WERI-Rb-1 (cell line): ENCODE measurements at regions not wholly inside any gene's neighbourhood (a gene's known extent, or its start where the extent isn't known, plus 50 kb on each side); places are given as distances from the start of the nearest gene placed in this dataset.

Experiments
- DNase-seq: peaks from one replicate; pipeline ENCODE4 v3.0.0-alpha.2; 2020
- H3K27ac ChIP-seq: fragments of 250-450 bp; sonication (Bioruptor Pico); 2 replicates; pipeline ENCODE4 v1.5.1; 2020; ENCODE audit warnings: mild to moderate bottlenecking, moderate library complexity
- H3K27me3 ChIP-seq: fragments of 250-450 bp; sonication (Bioruptor Pico); 2 replicates; pipeline ENCODE4 v1.5.1; 2021; ENCODE audit warnings: mild to moderate bottlenecking, low read depth, moderate library complexity; ENCODE audit not compliant: insufficient read depth, severe bottlenecking
- H3K36me3 ChIP-seq: fragments of 250-450 bp; sonication (Bioruptor Pico); 2 replicates; pipeline ENCODE4 v1.5.1; 2020; ENCODE audit warnings: mild to moderate bottlenecking, moderate library complexity
- H3K4me3 ChIP-seq: 2 replicates; pipeline ENCODE4 v1.5.1; 2011; ENCODE audit warnings: low read depth, mild to moderate bottlenecking, control low read depth, low read length
- H3K9me3 ChIP-seq: fragments of 250-450 bp; sonication (Bioruptor Pico); 2 replicates; pipeline ENCODE4 v1.5.1; 2021; ENCODE audit warnings: mild to moderate bottlenecking, moderate library complexity; ENCODE audit not compliant: severe bottlenecking
- CTCF ChIP-seq: IDR thresholded peaks from 2 replicates; pipeline ENCODE4 v1.5.1; 2011; ENCODE audit warnings: low read depth, mild to moderate bottlenecking, control low read depth, inconsistent platforms, low read length

DNA sequence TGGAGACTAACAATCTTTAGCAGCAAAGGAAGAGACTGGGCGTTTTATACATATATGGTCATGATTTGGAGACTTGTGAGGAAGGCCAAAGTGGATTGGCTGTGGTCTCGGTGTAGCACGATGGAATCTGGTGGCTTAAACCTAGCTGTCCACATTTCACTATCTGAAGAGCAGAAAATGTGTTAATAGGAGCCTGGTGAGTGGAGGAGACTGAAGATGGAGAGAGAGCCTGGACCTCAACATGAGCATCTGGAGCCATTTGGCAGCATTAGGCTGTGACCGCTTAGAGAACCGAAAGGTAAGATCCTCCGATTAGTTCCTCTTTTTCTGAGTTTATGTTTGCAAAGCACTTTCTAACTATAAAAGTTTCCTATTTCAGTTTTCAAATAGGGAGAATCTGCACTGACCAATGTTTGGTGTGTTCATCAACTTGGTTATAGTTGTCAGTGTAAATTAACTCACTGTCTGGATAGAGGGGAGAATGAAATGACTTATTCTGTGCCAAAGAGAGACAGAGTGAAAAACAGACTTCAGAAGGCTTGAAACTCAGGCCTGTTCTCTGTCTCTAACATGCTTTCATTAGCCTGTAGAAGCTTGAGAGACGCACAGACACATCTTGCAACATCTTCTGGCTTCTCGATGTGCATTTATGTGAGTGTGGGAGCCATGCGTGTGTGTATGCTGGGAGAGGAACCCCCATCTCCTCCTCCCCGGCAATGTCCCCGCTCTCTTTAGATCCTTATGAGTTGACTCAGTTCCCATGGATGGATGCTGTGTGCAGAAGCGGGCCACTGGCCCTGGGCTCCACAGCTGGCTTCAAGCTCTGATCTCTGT is 244.7 kb upstream of the TBL1XR1 start:
- H3K36me3 ChIP-seq, result no peaks in the 10 kb centered on the region
- no peak for DNase-seq
- H3K9me3 ChIP-seq, result no peaks in the 10 kb centered on the region
- TF ChIP-seq CTCF, result no peak
- H3K4me3 ChIP-seq, result no peak overlapping the region
- no peaks in the 10 kb centered on the region for H3K27me3 ChIP-seq
- no peak overlapping the region for H3K27ac ChIP-seq

DNA sequence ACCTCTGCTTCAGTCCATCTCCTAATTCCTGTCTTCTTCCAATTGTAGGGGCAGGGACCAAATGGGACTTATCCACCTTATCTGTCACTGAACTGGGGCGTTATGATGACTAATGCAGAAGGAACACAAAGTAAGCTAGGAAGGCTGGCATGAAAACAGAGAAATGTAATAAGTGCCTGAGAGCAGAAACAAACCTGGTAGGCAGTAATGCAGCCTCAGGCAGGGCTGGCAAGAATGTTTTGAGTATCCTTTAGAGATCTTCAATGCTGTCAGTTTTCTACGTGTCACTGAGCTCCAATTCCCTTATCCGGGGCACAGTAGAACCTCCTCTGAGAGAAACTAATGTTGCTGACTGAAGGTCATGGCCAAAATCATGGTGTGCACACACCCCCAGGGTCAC is 246.2 kb upstream of the TBL1XR1 start:
- Histone ChIP-seq H3K9me3 (no peaks in the 10 kb centered on the region), H3K27me3 (no peaks in the 10 kb centered on the region), H3K27ac (no peak overlapping the region), H3K4me3 (no peak overlapping the region), H3K36me3 (no peaks in the 10 kb centered on the region)
- no peak for TF ChIP-seq CTCF
- DNase-seq, result no peak

DNA sequence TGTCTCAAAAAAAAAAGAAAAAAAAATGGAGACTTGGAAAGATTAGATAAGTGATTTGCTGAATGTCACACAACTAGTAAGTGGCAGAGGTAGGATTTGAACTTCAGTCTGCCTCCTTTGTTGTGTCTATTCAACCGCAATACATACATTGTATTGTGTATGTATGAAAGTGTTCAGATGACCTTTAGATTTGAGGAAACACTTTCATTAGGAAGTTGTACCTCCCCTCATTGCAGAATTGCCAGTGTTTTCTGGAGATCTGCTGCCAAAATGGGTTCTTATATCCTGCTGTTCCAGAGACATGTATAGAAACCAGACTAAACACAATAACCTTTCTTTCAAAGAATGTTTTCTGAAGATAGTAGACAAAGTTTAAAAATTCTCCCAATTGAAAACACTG is 247.4 kb upstream of the TBL1XR1 start:
- Histone ChIP-seq H3K27me3 (no peaks in the 10 kb centered on the region), H3K36me3 (no peaks in the 10 kb centered on the region), H3K27ac (no peak overlapping the region), H3K4me3 (no peak overlapping the region), H3K9me3 (no peaks in the 10 kb centered on the region)
- DNase-seq, result no peak
- TF ChIP-seq CTCF, result no peak

DNA sequence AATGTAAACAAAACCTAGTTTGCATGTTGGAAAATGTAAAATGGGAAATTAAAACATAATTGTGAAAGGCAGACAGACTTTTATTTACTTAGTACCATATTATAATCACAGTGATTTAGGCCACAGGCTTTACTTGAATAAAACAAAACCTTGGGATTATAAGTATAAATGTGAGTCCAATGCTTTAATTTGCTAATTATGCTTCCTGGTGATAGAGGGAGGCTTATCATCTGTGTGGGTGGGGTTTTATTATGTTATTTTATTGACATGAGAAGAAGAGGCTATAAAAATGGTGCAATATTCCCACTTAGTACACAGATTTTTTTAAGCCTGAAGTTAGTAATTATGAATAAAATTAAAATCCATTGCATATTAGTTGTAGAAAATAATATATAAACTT is 248.3 kb upstream of the TBL1XR1 start:
- Histone ChIP-seq H3K36me3 (no peaks in the 10 kb centered on the region), H3K4me3 (no peak overlapping the region), H3K9me3 (no peaks in the 10 kb centered on the region), H3K27me3 (no peaks in the 10 kb centered on the region), H3K27ac (no peak overlapping the region)
- no peak for TF ChIP-seq CTCF
- no peak for DNase-seq

- Histone ChIP-seq H3K9me3 (no peaks in the 10 kb centered on the region), H3K27ac (no peak overlapping the region), H3K4me3 (no peak overlapping the region), H3K27me3 (no peaks in the 10 kb centered on the region), H3K36me3 (no peaks in the 10 kb centered on the region)
- DNase-seq, result no peak
- no peak for TF ChIP-seq CTCF
Observed at GRCh38 chr3:177446165-177446601, 248.9 kb upstream of the TBL1XR1 start.

DNA sequence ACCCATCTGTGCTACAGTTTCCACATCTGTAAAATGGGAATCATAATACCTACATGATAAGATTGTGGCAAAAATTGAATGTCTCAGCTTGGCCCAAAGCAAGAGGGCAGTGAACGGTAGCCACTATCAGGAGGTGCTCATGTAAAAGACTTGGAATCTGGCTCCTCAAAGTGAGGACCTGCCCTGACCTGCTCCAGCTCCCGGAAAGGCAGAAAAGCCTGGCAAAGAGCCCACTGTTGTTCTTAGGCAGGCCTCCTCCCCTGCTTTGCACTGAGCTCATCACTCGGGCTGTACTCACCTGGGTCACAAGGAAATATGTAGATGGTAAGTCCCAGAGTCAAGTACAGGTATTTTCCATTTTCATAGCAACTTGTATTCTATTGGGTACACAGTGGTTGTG is 250.7 kb upstream of the TBL1XR1 start:
- Histone ChIP-seq H3K36me3 (no peaks in the 10 kb centered on the region), H3K27ac (no peak overlapping the region), H3K27me3 (no peaks in the 10 kb centered on the region), H3K4me3 (no peak overlapping the region), H3K9me3 (no peaks in the 10 kb centered on the region)
- no peak for DNase-seq
- TF ChIP-seq CTCF, result no peak
